Midbrain (tissue), 1 donor: ENCODE measurements at regions not wholly inside any gene's neighbourhood (a gene's known extent, or its start where the extent isn't known, plus 50 kb on each side); places are given as distances from the start of the nearest gene placed in this dataset.

Experiments
- DNase-seq: peaks from one replicate; lab custom pipeline; 2025; lab: John Stamatoyannopoulos, UW

GRCh38 chr10:84047258-84048010 is 91.9 kb upstream of the GHITM start:
- DNase-seq: no peak

DNA sequence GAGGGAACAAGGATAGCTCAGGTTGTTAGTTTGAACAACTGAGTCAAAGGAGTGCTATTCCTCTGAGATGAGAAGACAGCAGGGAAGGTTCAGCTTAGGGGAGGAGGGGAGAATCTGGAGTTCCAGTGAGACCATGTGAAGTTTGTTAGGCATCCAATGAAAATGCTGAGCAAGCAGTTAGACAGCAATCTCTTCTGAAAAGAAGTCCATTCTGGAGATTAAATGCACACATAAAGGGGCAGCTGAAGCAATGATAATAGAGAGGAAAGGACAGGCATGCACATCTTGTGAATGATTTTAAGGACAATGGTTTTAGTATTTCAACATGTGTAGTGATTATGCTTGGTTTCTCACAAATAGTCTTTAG is 89.7 kb upstream of the GHITM start:
- DNase-seq: no peak

DNA sequence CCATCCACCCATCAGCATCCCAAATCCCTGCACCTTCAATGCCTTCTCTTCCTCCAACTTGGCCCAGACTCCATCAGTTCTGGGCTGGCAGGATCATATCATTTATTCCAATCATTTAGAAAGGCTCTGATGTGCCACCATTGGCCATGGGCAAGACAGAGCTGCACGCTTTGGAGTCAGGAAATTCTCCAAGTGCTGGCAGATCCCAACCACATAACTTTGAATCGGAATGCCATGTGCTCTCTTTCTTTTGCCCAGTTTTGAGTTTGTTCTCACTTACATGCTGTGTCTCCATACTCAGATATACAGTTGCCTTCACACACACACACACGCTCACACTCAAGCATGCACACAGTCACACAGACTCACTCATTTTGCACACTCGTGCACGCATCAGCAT is 85.7 kb upstream of the GHITM start:
- no peak for DNase-seq

GRCh38 chr10:84054743-84055142 is 84.6 kb upstream of the GHITM start:
- DNase-seq: no peak

- no peak for DNase-seq
These were observed 79.8 kb upstream of the GHITM start for GRCh38 chr10:84059526-84059925.

DNA sequence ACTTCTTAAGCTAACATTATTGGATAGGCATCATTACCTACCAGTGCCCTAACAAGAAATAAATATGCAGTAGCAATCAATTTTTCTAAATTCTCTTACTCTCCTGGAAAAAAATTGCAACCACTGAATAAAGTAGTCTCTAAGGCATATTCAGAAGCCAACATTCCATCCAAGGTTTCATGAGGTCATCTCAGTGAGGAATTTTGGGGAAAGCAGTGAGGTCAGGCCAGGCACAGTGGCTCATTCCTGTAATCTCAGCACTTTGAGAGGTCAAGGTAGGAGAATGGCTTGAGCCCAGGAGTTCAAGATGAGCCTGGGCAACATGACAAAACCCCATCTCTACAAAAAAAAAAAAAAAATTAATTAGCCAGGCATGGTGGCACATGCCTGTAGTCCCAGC is 75.9 kb upstream of the GHITM start:
- no peak for DNase-seq

- DNase-seq: no peak
These were observed 73.3 kb upstream of the GHITM start for GRCh38 chr10:84065804-84066601.

GRCh38 chr10:84074521-84074920 is 64.8 kb upstream of the GHITM start:
- DNase-seq: no peak

DNA sequence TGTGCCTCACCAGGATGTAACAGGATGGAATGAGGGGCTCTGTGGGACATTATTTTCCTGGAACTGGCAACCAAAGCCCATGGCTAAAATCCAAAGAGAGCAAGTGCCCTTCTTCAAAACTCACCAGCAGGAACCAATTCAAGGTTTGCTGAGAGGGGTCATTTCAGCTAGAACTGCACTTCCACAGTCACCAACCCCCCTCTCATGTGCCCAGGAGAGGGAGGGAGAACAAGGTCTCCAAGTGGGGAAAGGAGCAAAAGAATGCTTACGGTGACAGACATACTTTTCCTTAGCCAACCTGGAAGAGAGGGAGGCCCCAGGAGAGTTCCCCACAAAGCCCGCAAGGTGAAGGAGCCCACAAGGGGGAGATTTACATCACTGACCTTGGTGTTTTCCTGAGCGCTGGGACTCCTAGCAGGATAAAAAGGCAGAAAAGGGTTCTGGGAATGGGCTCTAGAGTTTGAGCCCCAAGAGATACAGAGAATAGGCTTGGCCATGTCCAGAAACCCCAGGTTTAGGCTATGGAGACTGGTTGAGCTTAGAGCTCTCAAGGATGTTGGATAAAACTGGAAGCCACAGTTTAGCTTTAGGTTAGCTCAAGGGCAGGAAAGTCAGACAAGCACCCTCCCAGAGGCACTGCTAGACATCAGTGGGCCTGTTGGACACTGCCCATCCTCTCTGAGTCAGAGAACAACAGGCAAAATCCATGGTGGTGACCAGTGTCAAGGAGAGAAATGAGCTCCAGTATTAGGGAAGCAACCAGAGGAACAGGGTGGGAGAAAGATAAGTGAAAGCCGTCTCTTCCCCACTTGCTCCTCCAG is 63.9 kb upstream of the GHITM start:
- DNase-seq: no peak

- no peak for DNase-seq
These were observed 63.3 kb upstream of the GHITM start for GRCh38 chr10:84076047-84076388.

DNA sequence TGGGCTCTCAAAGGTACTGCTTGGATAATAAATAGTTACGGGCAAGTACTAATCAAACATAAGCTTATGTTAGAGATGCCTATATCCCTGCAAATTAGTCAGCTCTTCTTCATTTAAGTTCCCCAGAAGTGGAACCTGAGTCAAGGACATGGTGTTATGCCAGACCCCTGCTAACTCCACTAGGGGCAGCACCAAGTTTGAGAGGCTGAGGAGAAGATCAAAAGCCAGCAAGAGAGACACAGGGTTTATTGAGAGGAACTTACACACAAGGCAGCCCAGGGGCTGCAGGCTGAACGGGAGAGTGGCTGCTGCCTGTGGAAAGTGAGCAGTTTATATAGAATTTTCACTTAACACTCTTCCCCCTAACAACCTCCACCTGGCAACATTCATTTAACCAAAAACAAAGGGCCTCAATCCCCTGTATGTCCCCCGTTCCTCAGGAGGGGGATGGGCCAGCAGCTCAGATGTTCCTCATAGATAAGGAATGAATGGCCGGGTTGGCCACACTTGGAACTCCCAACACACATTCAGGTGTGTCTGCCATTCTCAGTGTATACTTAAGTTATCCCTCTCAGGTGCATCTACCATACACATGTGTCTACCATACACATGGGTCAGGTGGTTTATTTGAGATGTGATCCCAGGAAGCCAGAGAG is 62.6 kb upstream of the GHITM start:
- no peak for DNase-seq

DNA sequence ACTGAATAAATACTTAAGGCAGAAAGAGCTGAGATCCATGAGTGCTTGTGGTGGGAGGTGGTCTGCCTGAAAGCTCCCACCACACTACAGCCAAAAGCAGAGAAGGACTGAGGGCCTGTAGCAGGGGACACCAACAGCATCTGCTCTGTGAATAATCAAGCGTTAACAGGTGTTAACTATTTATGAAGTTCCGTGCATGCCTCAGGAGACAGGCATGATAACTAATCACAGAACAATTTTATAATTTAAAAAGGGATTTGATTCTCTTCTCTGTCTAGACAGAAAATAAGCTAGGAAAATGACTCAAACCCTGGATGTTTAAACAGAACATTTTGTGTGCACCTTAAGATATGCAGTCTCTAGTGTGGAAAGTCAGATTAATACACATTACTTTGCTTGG is 61.5 kb upstream of the GHITM start:
- no peak for DNase-seq

DNA sequence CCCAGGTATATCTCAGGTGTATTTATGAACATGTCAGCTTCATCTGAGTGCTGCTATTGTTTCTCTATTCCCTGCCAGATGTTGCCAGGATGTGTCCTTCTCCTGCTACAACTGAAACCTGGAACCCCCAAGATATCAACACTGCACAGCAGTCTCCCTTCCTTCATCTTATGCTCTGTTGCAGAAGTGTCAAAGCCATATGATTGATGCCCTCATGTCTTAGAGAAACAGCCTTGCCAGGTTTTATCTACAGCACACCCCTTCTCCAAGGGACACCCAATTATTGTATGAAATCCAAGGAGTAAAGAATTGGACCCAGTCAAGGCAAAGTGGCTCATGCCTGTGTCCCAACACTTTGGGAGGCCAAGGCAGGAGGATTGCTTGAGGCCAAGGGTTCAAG is 60.5 kb upstream of the GHITM start:
- DNase-seq: no peak

- no peak for DNase-seq
These were observed 55.0 kb upstream of the GHITM start for GRCh38 chr10:84084342-84084741.

GRCh38 chr10:84087202-84087601 is 52.1 kb upstream of the GHITM start:
- no peak for DNase-seq

- DNase-seq: no peak
These were observed 50.7 kb upstream of the GHITM start for GRCh38 chr10:84088626-84089025.

DNA sequence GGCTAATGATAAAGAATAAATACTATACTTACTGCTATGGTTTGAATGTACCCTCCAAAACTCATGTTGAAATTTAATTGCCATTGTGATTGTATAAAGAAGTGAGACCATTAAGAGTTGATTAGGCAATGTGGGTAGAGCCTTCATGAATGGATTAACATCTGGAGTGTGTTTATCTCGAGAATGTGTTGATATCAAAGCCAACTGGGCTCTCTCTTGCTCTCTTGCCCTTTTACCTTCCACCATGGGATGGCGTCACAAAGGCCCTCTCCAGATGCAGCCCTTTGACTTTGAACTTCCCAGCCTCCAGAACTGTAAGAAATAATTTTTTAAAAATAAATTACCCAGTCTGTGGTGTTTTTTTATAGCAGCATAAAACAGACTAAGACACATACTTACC is 50.1 kb upstream of the GHITM start:
- DNase-seq: no peak
